Esophagus muscularis mucosa (tissue), 4 donors: ENCODE measurements at regions not wholly inside any gene's neighbourhood (a gene's known extent, or its start where the extent isn't known, plus 50 kb on each side); places are given as distances from the start of the nearest gene placed in this dataset.
A peak's percentile ranks its signal among the peaks of the same experiment; 100 is the strongest.

Experiments used
- DNase-seq: peaks from one replicate; pipeline ENCODE4 v3.0.0-alpha.2; 2017; ENCODE audit errors: extremely low spot score
- H3K27ac ChIP-seq, 4 donors: fragments of 200-600 bp; sonication (generic); replicated peaks in 1 of 4; 1 replicate in 3 of 4; 2 replicates in 1 of 4; pipeline ENCODE4 v1.5.1; 2016 to 2019; ENCODE audit warnings: mild to moderate bottlenecking in 1 of 4
- H3K27me3 ChIP-seq, 4 donors: fragments of 200-600 bp; sonication (generic); one replicate each; pipeline versions ENCODE4 v1.5.1 to v1.6.0; 2016 to 2019
- H3K36me3 ChIP-seq, 4 donors: fragments of 200-600 bp; sonication (generic); one replicate each; pipeline ENCODE4 v1.5.1; 2016 to 2019
- H3K4me1 ChIP-seq, 4 donors: fragments of 200-600 bp; sonication (generic); one replicate each; pipeline ENCODE4 v1.5.1; 2016 to 2019
- H3K4me3 ChIP-seq, 4 donors: fragments of 200-600 bp; sonication (generic); 1 replicate in 2 of 4; 2 replicates in 2 of 4; pipeline ENCODE4 v1.5.1; 2016 to 2019; ENCODE audit warnings: mild to moderate bottlenecking in 4 of 4, moderate library complexity in 1 of 4
- H3K9me3 ChIP-seq, 4 donors: fragments of 200-600 bp; sonication (generic); 1 replicate in 3 of 4; 2 replicates in 1 of 4; pipeline ENCODE4 v1.5.1; 2016 to 2019
- CTCF ChIP-seq, 3 experiments: fragments of 200-600 bp in 2 of 3; fragments of 450-650 bp in 1 of 3; sonication (generic) in 2 of 3; IDR thresholded peaks; one replicate each; pipeline ENCODE4 v1.5.1; 2017 to 2019; ENCODE audit warnings: antibody characterized with exemption in 3 of 3, mild to moderate bottlenecking in 2 of 3, moderate library complexity in 1 of 3
- EP300 ChIP-seq: sonication (generic); formaldehyde crosslinking; IDR thresholded peaks from one replicate; pipeline ENCODE4 v1.6.1; 2017; ENCODE audit warnings: antibody characterized with exemption
- POLR2A ChIP-seq: fragments of 450-650 bp; IDR thresholded peaks from one replicate; pipeline ENCODE4 v1.6.1; 2017; ENCODE audit warnings: antibody characterized with exemption, moderate library complexity, mild to moderate bottlenecking, low read depth
- POLR2AphosphoS5 ChIP-seq, 2 donors: sonication (generic); formaldehyde crosslinking; IDR thresholded peaks; one replicate each; pipeline ENCODE4 v1.6.1; 2017; ENCODE audit warnings: antibody characterized with exemption in 2 of 2
- WGBS: methylation state at CpG from one replicate; pipeline ENCODE4 v1.1.5; 2018; 5-methylcytosine and 5-hydroxymethylcytosine counted together
- intact Hi-C: fragments of 100-400 bp; cut with DNase I; formaldehyde crosslinking; loops from one replicate; pipeline ENCODE4 v1.15.1; 2023

DNA sequence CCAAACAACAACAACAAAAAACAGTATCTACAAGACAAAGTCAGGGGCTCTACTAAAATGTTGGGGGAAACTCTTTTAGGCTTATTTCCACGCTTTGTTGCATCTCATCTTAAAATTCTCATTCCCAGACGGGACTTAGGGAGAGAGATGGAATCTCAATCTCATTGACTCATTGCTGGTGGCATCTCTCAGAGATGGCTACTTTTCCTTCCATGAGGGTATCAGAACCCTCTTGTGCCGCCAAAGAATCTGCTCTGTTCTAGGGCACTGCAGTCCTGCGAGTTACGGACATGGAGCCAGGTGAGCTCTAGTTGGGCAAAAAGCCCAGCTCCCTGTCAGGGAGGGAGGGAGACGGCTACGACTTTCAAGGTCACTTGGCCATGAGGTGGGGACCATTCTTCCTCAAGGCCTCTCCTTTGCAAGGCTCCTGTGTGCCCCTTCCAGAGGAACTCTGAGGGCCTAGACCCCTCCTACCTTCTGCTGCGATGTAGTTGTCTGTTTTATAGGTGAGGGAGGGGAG is 68.0 kb downstream of the MYCN start:
- TF ChIP-seq CTCF (IDR thresholded peaks at IDR 0.05) (no peak), EP300 (no peak)
- Histone ChIP-seq H3K9me3 (no peaks in the 10 kb centered on the region), H3K4me1 (peaks cover 0 to 7% (median 4%) of the 10 kb centered on the region in 4 donors), H3K4me3 (no peak overlapping the region), H3K36me3 (no peaks in the 10 kb centered on the region), H3K27me3 (peaks cover 0 to 38% (median 12%) of the 10 kb centered on the region in 4 donors), H3K27ac (no peak overlapping the region)
- DNase-seq: no peak
- intact Hi-C loops: no loop called here
- 70% methylated on average over 4 of the region's 8 CpGs for whole genome bisulfite sequencing

DNA sequence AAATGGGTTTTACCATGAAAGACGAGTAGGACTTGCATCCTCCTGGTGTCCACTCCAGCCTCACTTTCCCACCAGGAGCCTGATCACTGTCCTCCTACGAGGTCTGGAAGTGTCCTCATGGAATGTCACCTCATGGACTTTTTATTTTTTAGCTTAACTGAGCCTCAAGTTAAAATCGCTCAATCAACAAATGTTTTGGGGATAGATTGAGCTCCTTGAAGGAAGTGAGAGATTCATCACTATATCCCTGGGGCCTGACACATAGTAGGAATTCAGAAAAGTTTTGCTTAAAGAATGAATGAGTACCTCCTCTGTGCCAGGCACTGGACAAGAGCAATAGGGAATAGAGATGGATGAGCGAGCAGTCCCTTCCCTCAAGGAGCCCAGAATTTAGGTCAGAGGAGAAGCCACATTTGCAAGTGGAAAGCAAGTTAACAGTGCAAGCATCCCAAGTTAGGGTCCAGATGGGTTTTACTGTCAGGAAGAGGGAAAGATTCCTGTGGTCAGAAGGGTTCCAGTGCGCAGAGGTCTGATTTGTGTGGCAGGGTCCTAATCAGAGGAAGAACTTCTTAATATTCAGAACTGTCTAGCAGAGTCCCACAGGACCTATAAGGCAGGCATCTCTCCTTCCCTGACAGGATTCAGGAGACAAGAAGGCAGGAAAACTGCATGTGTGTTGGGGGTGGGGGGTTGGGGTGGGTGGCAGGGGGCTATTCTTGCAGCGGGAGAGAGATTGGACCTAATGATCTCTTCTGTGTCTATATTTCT is 67.0 kb downstream of the MYCN start:
- Histone ChIP-seq H3K4me3 (no peak overlapping the region), H3K27ac (no peak overlapping the region), H3K4me1 (no peaks in the 10 kb centered on the region), H3K27me3 (peaks cover 0 to 28% (median 4%) of the 10 kb centered on the region in 4 donors), H3K36me3 (no peaks in the 10 kb centered on the region), H3K9me3 (no peaks in the 10 kb centered on the region)
- intact Hi-C loops: no loop called here
- 91% methylated on average over 6 of the region's 6 CpGs for WGBS
- DNase-seq: no peak
- no peak for TF ChIP-seq POLR2A
- no peak for TF ChIP-seq CTCF (IDR thresholded peaks at IDR 0.05)
- no peak for TF ChIP-seq EP300
- TF ChIP-seq POLR2AphosphoS5 (IDR thresholded peaks at IDR 0.05): no peak

GRCh38 chr2:16006537-16007166 is 66.3 kb downstream of the MYCN start:
- no peaks in the 10 kb centered on the region for H3K36me3 ChIP-seq
- 69% methylated on average over 4 of the region's 4 CpGs for WGBS
- no peak for DNase-seq
- no peaks in the 10 kb centered on the region for H3K4me1 ChIP-seq
- H3K4me3 ChIP-seq: no peak overlapping the region
- TF ChIP-seq POLR2A (no peak), EP300 (no peak), POLR2AphosphoS5 (IDR thresholded peaks at IDR 0.05) (no peak), CTCF (IDR thresholded peaks at IDR 0.05) (no peak)
- H3K27me3 ChIP-seq: peaks cover 0 to 21% (median under 1%) of the 10 kb centered on the region in 4 donors
- H3K27ac ChIP-seq: no peak overlapping the region
- intact Hi-C loops: no loop called here
- no peaks in the 10 kb centered on the region for H3K9me3 ChIP-seq

- no peak for TF ChIP-seq CTCF (IDR thresholded peaks at IDR 0.05)
- no peak for TF ChIP-seq POLR2AphosphoS5 (IDR thresholded peaks at IDR 0.05)
- TF ChIP-seq EP300: no peak
- Histone ChIP-seq H3K4me1 (no peaks in the 10 kb centered on the region), H3K9me3 (no peaks in the 10 kb centered on the region), H3K4me3 (no peak overlapping the region), H3K36me3 (no peaks in the 10 kb centered on the region), H3K27me3 (peaks cover 0 to 14% (median 0%) of the 10 kb centered on the region in 4 donors), H3K27ac (no peak overlapping the region)
- peak; percentile 92 for DNase-seq
- WGBS: 74% methylated on average over 6 of the region's 6 CpGs
- intact Hi-C loops: no loop called here
Measured at GRCh38 chr2:16005816-16006536, 65.6 kb downstream of the MYCN start.
